ENCODE measurements at regions not wholly inside any gene's neighbourhood (a gene's known extent, or its start where the extent isn't known, plus 50 kb on each side); places are given as distances from the start of the nearest gene placed in this dataset.

GRCh38 chr4:71235311-71236201, 103.3 kb upstream of the SLC4A4 start:
- H3K9me3 ChIP-seq, result no peaks in the 10 kb centered on the region
- no peak for TF ChIP-seq CTCF (IDR thresholded peaks at IDR 0.05)
- peaks cover 20% of the 10 kb centered on the region for H3K4me1 ChIP-seq
- 26 to 28% (median 26%) methylated on average over 12 of the region's 12 CpGs for WGBS, 3 donors
- H3K27ac ChIP-seq, result peak overlapping the region; percentile 56
- no peaks in the 10 kb centered on the region for H3K36me3 ChIP-seq (ENCODE audit: insufficient read depth in 1 of 2, low read depth in 1 of 2)
- intact Hi-C loops (cut with DNase I), result loop anchor here in 1 of 2 donors (10.0 kb wide), 1 partner anchor 479 kb away; no protein-coding TSS in a partner anchor
- H3K27me3 ChIP-seq (ENCODE audit: insufficient read depth in 3 of 3, low read length in 2 of 3), result no peaks in the 10 kb centered on the region
- H3K4me3 ChIP-seq, result peak overlapping the region; percentile 43
- no peak for DNase-seq
- peak; percentile 31 to 56 (median 48) for ATAC-seq

- no peaks in the 10 kb centered on the region for H3K27me3 ChIP-seq (ENCODE audit: insufficient read depth in 3 of 3, low read length in 2 of 3)
- peak in 1 of 4 donors; percentile 30 for ATAC-seq
- H3K4me1 ChIP-seq, result peaks cover 22% of the 10 kb centered on the region
- H3K9me3 ChIP-seq, result no peaks in the 10 kb centered on the region
- no peaks in the 10 kb centered on the region for H3K36me3 ChIP-seq (ENCODE audit: insufficient read depth in 1 of 2, low read depth in 1 of 2)
- intact Hi-C loops (cut with DNase I), result loop anchor here in 1 of 2 donors (10.0 kb wide), 1 partner anchor 479 kb away; no protein-coding TSS in a partner anchor
- no peak for DNase-seq
- 47 to 78% (median 69%) methylated on average over 4 of the region's 4 CpGs for WGBS, 3 donors
- TF ChIP-seq CTCF (IDR thresholded peaks at IDR 0.05), result no peak
- peak overlapping the region; percentile 43 for H3K4me3 ChIP-seq
- peak overlapping the region; percentile 56 for H3K27ac ChIP-seq
Observed at GRCh38 chr4:71236226-71236625, 102.6 kb upstream of the SLC4A4 start.

- Histone ChIP-seq H3K36me3 (ENCODE audit: insufficient read depth in 1 of 2, low read depth in 1 of 2) (no peaks in the 10 kb centered on the region), H3K4me3 (no peak overlapping the region), H3K27ac (no peak overlapping the region), H3K4me1 (peaks cover 27% of the 10 kb centered on the region), H3K9me3 (no peaks in the 10 kb centered on the region), H3K27me3 (ENCODE audit: insufficient read depth in 3 of 3, low read length in 2 of 3) (no peaks in the 10 kb centered on the region)
- ATAC-seq (no peak), DNase-seq (no peak)
- 62 to 87% (median 75%) methylated on average over 4 of the region's 4 CpGs for WGBS, 3 donors
- intact Hi-C loops (cut with DNase I), result loop anchor here in 1 of 2 donors (10.0 kb wide), 1 partner anchor 477 kb away; no protein-coding TSS in a partner anchor
- TF ChIP-seq CTCF (IDR thresholded peaks at IDR 0.05), result no peak
Observed at GRCh38 chr4:71237641-71238040, 101.2 kb upstream of the SLC4A4 start.

GRCh38 chr4:71239365-71239764, 99.5 kb upstream of the SLC4A4 start:
- Histone ChIP-seq H3K36me3 (ENCODE audit: insufficient read depth in 1 of 2, low read depth in 1 of 2) (no peaks in the 10 kb centered on the region), H3K9me3 (no peaks in the 10 kb centered on the region), H3K4me1 (peaks cover 27% of the 10 kb centered on the region), H3K27ac (peak overlapping the region; percentile 14), H3K4me3 (no peak overlapping the region), H3K27me3 (ENCODE audit: insufficient read depth in 3 of 3, low read length in 2 of 3) (no peaks in the 10 kb centered on the region)
- intact Hi-C loops (cut with DNase I), result loop anchor here in 1 of 2 donors (10.0 kb wide), 1 partner anchor 475 kb away; no protein-coding TSS in a partner anchor
- 48 to 81% (median 72%) methylated on average over 2 of the region's 2 CpGs for WGBS, 3 donors
- no peak for ATAC-seq
- TF ChIP-seq CTCF (IDR thresholded peaks at IDR 0.05), result no peak
- no peak for DNase-seq
